GM18505 (cell line): ENCODE measurements at regions not wholly inside any gene's neighbourhood (a gene's known extent, or its start where the extent isn't known, plus 50 kb on each side); places are given as distances from the start of the nearest gene placed in this dataset.
"Not testable (repeated sequence)": the region's sequence is repeated elsewhere in the genome, so short reads cannot be mapped to it uniquely, and the experiment has no call there.

ENCODE experiments used
- ATAC-seq: cut with Tn5 transposase; IDR thresholded peaks from one replicate; pipeline ENCODE4 v1.9.1; 2021; ENCODE audit not compliant: unreplicated experiment
- POLR2A ChIP-seq: IDR thresholded peaks from 4 replicates; pipeline ENCODE4 v1.6.1; 2011; ENCODE audit warnings: borderline replicate concordance; ENCODE audit not compliant: insufficient read depth, insufficient read length; ENCODE audit errors: extremely low read depth

DNA sequence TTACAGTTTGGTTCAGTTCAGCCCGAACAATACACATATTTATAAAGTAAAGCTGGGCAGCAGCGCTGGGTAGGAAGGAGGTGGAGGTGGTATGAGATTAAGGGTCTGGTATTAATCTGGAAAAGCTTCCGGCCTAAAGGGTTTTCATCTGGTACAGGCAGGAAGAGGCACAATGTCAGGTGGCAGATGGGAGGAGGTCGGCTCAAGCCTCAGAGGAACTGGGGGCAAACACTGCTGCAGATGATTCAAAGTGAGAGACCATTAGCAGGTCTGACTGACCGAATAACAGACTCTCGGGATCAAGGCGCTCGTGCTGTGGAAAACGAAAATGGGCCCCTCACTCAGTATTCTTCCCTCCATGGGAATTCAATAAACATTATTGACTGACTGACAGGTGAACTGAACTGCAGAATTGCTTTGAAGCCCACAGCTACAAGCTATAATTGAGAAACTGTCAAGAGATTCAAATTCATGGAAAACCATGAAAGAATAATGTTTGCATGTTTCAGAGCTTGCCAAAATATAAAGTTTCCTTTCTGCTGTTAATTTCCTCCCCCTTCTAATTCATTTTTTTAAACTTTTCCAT, 75.3 kb downstream of the TMEM167A start:
- no peak for ATAC-seq

DNA sequence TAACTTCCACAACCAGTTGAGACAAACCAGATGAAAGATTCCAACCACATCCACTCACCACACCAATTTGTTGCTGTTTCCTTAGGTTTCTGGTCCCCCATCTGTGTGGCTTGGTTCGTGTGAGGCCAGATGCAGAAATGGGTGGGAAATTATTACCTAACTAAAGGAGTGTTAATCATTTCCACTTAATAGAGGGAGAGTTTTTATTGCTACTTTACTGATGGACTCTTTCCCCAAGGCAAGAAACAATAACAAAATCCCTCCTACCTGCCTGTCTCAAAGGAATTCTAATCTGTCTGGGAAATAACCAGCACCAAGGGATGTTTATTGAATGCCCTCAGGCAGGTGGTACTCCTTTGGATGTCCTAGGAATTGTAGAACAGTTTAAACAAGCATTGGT, 76.3 kb downstream of the TMEM167A start:
- no peak for ATAC-seq
- no peak for TF ChIP-seq POLR2A

More for the DNA sequence above, 75.3 kb downstream of the TMEM167A start:
- no peak for TF ChIP-seq POLR2A

DNA sequence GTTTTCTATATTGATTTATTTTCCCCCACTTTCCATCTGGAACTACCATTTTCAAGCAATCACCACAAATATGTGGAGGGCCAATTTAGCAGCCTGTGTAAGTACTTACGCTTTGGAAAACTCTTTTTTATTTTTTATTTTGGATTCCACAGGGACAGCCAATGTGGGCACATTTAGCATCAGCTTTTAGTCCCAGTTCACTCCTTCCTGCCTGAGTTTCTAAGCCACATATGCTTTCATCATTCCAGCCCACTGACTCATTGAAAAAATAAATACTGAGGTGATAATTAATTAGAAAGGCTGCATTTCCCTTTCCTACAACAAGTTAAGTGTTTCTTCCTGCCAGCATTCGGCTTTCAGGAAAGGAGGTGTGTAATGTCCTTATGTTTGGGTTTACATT, 76.8 kb downstream of the TMEM167A start:
- TF ChIP-seq POLR2A = no peak

DNA sequence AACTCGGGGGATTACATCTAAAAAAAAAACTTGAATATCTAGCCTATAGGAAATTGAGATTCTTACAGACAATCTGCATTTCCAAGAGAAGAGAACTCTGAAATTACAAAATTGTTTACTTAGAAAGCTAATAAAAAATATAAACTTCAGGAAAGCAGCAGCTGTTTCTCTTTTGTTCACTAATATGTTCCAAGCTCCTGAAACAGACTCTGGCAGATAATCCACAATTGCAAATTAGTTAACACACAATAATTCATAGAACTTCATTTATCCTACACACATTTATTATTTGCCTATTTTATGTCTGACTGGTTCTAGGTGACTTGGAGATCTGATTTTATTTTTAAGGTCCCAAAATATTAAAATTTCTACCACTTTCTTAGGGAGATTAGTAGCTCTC, 83.8 kb downstream of the TMEM167A start:
- TF ChIP-seq POLR2A = no peak
- no peak for ATAC-seq

More for the DNA sequence above, 76.8 kb downstream of the TMEM167A start:
- no peak for ATAC-seq

DNA sequence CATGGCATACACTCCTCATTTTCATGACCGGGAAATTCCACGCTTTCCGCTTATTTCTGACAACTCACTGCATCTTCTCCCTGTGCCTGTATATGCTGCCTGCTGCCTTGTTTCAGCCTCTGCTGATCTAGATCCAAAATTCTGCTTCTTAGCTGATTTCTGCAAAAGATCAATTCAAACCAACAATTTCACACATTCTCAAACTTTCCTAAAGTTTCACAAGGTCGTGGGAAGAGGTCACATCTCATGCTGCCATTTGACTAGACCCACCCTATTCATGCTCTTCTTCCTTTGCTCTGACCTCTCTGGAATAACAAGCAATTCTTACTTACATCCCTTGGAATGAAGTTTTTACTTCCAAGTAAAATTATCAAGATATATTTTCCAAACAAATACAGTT, 84.5 kb downstream of the TMEM167A start:
- no peak for TF ChIP-seq POLR2A

DNA sequence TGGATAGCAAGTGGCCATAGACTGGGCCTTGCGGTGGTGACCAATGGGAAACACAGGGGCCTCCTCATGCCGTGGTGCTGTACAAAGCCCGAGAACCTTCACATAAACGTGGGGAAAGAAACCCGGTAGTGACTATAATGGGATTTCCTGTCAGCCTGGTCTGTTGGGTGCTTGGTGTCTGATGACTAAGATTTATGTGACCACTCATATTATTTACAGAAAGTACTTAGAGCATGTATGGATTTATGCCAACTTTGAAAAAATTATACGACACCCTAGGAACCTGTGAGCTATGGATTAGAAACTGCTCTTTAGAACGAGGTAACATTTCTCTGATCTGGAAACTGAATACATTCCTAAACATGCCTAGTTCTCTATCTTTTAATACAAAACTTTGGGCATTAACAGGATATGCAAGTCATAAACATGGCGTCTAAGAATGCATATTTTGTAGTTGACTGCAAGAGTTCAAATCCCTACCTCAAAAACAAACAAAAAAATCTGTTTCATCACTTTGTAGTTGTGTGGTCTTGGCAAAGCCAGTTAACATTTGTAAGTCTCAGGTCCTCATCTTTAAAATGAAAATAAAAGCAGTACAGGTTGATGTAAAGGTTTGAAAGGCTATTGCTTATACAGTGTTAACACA, 85.4 kb downstream of the TMEM167A start:
- ATAC-seq = no peak
- no peak for TF ChIP-seq POLR2A

More for the DNA sequence above, 84.5 kb downstream of the TMEM167A start:
- no peak for ATAC-seq

DNA sequence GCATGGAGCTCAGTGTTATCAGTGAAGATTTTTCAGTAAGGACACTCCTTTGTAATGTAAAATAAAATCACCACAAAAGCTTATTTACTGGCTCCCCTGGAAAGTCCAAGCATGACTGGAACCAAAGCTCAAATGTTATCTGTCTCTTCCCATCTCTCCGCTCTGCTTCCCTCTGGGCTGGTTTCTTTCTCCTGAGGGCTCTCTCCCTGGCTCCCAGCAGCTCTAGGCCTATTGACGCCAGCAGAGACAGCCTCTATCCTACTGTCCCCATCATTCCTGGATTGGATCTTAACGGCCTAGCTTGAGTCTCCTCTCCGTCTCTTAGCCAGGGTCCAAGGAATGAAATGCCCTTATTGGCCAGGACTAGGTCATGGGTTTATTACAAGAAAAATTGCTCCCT, 86.1 kb downstream of the TMEM167A start:
- ATAC-seq = no peak
- no peak for TF ChIP-seq POLR2A

DNA sequence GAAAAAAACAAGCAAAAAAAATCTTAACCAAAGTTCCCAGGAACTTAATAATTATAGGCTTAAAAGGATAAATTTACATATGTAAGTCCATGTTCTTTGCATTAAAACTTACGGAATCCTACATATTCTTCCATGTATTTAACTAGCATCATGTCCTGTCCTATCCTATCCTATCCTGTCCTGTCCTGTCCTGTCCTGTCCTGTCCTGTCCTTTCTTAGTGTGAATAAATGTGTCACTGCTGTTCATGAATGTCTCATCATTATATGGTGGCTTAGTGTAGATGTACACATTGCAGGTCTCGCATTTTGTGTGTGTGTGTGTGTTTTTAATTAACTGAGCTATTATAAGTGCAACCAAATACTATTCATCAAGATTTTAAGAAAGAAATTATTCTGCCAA, 90.0 kb downstream of the TMEM167A start:
- no peak for ATAC-seq
- no peak for TF ChIP-seq POLR2A

DNA sequence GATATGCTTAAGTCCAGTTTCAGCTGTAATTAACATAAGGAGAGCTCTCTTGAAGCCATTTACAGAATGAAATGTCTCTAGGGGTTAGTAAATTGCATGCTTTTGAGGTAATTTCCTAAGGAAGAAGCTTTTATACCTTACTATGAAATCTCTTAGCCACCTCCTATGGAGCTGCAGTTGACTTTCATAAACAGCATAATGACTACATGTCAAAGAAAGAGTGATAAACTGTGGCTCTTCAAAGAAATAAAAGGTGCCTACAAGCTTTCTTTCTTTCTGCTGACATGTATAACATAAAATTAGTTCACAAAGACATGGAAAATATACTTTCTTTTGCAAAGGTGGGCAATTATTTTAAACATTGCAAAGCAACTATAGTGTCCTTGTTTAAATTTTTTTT, 90.8 kb downstream of the TMEM167A start:
- TF ChIP-seq POLR2A = no peak
- ATAC-seq = no peak

DNA sequence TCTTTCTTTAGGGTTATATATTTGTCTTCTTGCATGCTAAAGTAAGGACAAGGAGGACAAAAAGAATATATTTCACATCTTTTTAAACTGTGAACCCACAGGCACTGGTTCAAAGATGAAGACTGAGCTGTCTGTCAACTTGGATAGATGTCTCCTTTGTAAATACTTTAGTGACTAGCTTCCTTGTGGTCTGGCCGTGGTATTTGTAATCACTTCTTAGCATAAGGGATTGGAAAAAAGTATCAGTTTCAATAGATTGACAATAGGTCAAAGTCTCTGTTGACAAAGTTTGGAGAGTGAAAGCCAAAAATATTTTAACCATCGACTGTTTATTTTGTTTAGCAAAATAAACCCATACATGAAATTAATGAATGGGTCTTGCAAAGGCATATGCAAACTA, 91.4 kb downstream of the TMEM167A start:
- no peak for ATAC-seq
- TF ChIP-seq POLR2A = no peak

DNA sequence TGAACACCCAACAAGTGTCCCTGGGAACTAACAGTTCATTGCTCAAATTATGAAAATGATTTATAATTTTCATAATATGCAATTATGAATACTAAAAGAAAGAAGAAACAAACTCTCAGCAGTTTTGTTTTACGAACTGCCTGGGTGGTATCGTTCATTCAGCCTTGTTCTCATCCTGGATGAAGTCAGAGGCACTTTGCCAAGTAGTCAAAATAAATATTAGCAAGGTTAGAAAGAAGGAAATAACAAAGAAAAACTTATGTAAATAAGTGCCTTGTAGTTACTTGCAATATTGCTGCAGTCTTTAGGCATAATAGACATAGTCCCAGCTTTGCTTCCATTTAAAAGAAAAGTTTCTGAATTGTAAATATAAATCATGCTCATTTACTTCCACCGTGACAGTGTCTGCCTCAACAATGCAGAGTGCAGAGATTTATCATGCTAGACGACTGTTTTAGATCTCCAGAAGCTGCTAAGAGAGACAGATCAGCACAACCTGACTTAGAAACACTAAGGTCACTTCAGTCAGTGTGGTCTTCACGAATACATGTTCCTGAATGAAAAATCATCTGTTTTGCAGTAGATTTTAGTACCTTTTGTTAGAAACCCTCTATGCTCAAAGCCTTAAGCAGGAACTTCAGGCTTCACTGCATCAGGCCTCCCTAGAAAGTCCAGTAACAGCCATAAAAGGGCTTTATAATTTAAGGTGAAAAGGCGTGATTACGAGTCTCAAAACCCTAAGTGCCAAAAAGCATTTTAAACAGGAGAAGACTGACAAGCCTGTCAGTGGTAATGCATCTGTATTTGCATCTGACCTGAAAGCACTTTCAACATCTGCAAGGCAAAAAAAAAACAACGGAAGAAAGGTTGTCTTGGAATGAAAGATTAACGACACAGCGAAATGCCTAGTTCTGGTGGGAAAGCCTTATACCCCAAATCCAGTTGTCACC, 92.1 kb downstream of the TMEM167A start:
- no peak for TF ChIP-seq POLR2A
- no peak for ATAC-seq

DNA sequence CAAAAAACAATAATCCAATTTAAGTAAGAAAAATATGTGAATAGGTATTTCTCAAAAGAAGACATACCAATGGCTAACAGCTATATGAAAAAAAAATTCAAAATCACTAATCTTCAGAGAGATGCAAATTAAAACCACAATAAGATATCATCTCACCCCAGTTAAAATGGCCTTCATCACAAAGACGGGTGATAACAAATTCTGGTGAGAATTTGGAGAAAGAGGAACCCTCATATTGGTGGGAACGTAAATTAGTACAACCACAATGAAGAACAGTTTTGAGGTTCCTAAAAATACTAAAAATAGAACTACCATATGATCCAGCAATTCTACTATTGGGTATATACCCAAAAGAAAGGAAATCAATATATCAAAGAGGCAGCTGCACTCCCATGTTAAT, 94.3 kb downstream of the TMEM167A start:
- ATAC-seq = no peak

DNA sequence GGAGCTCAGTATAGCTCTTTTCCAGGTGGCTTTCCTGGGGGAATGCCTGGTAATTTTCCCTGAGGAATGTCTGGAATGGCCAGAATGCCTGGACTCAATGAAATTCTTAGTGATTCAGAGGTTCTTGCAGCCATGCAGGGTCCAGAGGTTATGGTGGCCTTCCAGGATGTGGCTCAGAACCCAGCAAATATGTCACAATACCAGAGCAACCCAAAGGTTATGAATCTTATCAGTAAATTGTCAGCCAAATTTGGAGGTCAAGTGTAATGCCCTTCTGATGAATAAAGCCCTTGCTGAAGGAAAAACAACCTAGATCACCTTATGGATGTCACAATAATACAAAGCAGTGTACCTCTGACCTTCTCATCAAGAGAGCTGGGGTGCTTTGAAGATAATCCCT, 100.3 kb downstream of the TMEM167A start:
- not testable (repeated sequence) for ATAC-seq

More for the DNA sequence above, 94.3 kb downstream of the TMEM167A start:
- TF ChIP-seq POLR2A = no peak

DNA sequence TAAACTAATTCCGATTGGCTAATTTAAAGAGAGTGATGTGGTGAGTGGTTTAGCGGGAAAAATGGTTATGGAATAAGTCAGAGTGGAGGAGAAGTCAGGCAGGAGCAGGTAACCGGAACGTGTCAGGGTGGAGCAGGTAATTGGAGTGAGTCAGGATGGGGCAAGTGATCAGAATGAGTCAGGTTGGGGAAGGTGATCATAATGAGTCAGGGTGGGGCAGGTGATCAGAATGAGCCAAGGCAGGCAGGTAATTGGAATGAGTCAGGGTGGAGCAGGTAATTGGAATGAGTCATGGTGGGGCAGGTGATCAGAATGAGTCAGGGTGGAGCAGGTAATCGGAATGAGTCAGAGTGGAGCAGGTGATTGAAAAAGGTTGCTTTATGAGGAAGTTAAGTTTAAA, 101.4 kb downstream of the TMEM167A start:
- no peak for ATAC-seq
- no peak for TF ChIP-seq POLR2A
